GM18498 (cell line): ENCODE measurements at regions not wholly inside any gene's neighbourhood (a gene's known extent, or its start where the extent isn't known, plus 50 kb on each side); places are given as distances from the start of the nearest gene placed in this dataset.

Source experiments
- ATAC-seq: cut with Tn5 transposase; IDR thresholded peaks from one replicate; pipeline ENCODE4 v1.9.1; 2021; ENCODE audit warnings: mild to moderate bottlenecking, moderate library complexity; ENCODE audit not compliant: unreplicated experiment

DNA sequence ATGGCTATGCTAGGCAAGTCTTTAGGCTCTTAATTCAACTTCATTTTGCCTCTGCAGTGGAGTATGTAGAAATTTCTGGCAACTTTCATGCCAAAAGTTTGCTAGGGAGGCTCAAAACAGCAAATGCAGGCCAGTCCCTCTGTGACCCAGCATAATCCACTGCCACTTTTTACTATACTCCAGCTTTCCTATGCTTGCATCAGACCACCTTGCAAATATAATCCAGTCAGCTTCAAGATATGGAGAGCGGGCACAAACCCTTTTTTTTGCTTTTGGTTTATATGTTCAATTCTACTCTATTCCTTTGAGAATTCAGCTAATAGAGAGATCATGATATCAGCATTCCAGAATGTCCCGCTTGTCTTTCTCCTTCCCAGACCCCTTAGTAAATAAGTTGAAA is 192.0 kb upstream of the PABPC4L start:
- no peak for ATAC-seq

DNA sequence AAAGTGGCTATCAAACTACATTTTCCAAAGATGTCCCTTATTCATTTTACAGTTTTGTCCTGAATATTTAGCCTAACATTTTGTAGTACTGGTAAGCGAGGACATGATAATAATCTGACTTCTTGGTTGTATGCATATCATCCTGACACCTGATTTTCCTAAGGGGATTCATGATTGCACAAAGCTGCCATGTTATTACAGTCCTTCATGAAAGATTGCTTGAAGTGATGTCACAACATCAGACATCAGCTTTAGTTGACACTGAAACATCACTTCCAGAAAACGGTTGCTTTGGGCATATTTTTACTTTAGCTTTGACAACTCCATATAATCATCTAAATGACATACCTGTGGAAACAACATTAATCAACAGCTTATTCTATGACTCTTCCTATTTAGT is 188.7 kb upstream of the PABPC4L start:
- no peak for ATAC-seq

DNA sequence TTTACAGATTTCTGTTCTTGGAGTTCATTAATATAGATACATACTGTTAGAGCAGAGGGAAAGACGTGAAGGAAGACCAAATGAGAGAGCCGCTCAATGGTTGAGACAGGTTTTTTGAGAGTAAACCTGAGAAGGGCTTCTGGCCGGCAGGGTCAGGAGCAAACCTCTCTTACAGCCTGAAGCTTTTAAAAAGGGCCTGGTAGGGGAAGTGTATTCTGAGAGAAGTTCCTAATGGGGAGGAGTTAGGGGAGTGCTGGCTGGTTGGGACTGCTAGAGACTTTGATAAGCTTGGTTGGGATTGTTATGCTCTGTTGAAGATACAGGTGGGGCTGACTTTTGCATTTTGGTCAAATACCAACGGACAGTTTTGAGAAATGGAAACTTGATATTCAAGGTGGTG is 186.8 kb upstream of the PABPC4L start:
- no peak for ATAC-seq

DNA sequence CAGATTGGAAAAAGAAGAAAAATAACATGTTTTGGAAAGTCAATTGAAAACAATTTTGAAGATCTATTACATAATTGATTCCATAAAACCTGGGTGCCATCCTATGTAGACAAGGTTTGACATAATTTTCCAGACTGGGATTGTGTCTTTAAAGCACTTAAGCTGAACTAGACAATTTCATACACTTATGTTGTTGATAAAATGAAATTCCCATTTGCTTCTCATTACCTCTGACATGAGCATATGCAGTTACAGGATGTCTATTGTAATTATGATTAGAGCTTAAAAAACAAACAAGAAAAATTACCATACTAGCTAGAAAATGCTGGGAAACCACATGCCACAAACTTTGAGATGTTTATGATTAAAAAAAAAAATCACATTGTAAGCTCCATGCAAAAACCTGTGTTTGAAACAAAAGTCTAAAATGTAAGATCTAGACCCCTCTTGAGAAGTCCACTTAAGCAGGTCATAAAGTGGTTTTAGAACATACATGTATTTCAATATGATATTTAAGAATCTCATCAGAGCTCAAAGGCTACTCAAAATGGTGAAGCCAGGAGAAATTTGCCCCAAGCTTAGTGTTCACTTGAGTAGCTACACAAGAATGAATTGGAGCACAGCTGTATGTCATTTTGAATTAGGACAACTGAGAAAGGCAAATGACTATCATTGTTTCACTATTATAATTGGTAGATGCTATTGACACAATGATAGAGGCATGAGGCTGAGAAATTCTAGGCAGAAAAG is 181.1 kb upstream of the PABPC4L start:
- ATAC-seq, result no peak

DNA sequence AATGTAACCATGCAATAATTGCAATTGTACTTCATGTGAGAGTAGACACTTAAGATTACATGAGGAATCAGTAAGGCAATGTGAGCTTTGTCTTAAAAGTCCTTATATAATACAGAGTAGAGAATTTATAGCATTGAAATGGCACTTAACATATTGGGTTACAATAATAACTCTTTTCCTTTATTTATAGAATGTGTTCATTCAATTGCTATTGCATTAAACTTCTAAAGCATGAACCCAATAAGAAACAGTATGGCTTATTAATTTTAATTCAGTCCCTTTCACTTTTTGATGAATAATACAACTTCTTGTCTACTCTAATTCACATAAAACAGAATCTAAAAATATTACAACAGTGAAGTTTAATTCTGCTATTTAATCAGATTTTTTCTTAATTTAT is 174.2 kb upstream of the PABPC4L start:
- no peak for ATAC-seq

DNA sequence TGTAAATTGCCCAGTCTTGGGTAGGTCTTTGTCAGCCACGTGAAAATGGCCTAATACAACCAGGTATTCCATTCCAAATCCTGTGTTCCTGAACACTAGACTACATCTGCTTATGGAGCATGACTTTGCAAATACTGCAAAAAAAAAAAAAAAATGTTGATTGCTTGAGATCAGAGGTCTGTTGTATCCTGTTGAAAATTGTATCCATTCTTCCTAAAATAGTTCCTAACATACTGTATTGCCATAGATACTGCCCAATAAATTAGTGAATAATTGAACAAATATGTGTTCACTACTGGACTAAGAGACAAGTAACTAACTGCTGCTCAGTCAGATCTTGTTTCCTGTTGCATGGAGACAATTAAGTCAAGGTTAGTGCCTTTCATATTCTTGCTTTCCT is 164.3 kb upstream of the PABPC4L start:
- ATAC-seq, result no peak

DNA sequence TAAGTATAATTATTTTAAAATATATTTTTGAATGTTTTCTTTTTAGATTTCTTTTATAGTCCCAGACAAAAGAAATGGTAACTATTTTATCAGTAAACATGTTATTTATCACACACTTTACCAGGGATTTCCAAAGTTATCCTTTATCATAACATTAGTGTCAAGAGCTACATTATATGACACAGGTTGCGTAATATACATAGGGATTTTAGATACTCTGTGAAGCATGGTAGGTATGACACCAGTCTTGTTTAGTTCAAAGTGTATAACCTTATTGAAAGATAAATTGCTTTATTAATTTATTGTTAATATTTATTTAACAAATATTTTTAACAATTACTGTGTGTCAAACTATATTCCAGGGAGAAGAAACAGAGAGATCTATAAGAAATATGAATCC is 163.3 kb upstream of the PABPC4L start:
- no peak for ATAC-seq

DNA sequence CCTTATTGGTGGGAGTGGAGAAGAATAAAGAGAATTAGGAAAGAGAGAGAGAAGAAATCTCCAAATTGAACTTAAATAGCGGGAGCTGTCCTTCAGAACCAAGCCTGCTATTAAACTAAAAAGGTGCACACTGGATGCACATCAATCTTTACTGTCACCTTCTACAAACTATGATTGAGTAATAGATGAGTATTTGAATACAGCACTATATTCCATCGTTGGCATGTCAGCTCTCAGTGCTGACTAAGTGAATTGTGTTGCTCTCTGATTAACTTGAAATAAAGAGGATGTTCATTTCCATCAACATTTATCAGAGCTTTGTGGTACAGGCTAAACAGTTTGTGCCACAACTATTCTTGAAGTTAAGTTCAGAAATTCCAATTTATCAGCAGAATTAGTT is 143.7 kb upstream of the PABPC4L start:
- no peak for ATAC-seq

DNA sequence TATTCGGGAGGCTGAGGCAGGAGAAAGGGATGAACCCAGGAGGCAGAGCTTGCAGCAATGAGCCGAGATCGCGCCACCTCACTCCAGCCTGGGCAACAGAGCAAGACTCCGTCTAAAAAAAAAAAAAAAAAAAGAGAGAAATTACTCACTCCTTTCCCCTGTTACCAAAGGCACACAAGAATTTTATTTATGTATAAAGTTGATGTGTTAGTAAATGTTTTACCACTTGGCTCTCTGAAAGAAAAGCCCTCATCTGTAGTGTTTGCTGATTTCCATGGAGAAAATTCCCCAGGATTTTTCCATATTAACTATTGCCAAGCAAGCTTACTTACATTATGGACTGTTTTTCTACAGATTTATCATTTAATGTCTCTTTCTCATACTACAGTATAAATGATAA is 142.1 kb upstream of the PABPC4L start:
- ATAC-seq, result no peak

DNA sequence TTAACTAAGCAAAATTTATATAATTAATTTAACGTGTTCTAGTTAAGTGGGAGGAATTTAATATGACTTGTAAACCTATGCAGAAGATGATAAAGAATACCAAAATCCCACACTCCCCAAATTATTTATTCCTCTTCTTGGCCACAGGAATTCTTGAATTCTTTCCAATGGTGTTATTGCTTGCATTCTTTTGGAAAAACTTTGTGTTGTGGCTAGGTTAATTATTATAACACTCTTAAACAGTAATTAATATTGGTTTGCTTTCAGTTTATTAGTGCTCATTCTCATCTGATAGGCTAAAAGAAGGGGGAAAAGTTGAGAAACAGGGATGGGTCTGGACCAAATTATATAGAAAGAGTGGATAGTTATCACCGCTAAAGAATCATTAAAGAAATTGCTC is 141.5 kb upstream of the PABPC4L start:
- no peak for ATAC-seq

- no peak for ATAC-seq
Observed at GRCh38 chr4:134337574-134337973, 136.0 kb upstream of the PABPC4L start.

DNA sequence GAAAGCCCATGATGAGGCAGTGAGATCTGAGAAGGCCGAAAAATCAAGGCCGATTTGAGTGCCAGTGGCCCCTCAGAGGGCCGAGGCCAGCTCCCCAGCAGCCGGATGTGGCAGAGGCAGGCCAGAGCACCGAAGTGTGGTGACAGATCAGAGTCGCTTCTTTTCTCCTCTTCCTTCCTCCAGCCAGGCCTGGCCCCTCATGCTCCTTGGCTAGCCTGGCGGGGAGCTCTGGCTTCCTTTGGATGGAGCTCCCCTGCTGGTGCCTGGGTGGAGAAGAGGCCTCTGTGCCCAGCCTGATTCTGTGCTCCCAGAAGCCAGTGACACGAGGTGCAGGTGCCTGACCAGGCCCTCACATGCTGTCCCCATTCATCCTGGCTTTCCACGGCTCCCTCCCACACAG is 127.2 kb upstream of the PABPC4L start:
- no peak for ATAC-seq

- no peak for ATAC-seq
Observed at GRCh38 chr4:134327274-134328122, 125.9 kb upstream of the PABPC4L start.

GRCh38 chr4:134326866-134327265 is 125.3 kb upstream of the PABPC4L start:
- no peak for ATAC-seq

- no peak for ATAC-seq
Observed at GRCh38 chr4:134324179-134324578, 122.6 kb upstream of the PABPC4L start.

GRCh38 chr4:134320048-134320447 is 118.5 kb upstream of the PABPC4L start:
- ATAC-seq, result no peak

DNA sequence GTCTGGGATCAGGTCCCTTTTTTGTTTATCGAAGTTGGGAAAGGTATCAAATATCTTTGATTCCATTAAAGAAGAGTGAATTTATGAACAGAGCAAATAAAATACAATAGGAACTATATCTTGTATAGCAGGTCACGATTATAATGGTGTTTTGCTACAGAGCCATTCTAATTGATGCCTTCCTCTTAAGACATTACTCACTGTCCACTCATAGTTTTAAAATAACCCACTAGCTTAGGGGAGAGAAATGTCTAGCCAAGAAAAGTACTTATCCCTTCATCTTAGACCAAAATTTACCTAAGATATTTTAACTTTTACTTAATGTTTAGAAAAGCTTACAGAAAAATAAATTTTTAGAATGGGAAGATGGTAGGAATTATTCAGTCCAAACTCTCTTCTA is 112.0 kb upstream of the PABPC4L start:
- ATAC-seq, result no peak

DNA sequence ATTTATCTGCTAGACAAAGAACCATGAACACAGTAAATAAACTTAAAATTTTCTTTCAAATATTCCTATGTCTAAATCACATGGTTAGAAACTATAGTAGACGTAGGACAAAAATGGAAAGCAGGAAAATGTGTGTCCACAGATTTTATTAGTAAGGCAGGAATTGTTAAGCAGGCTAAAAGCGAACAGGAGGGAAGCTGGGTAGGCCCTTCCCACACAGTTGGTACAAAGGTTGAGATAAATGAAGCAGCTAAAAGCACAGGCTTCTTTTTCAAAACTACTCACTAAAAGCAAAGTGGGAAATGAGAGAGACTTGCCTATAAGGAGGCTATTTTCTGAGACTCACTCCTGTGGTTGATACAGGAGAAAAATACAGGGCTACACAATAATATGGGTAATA is 108.1 kb upstream of the PABPC4L start:
- ATAC-seq, result no peak

- no peak for ATAC-seq
Observed at GRCh38 chr4:134308910-134309309, 107.3 kb upstream of the PABPC4L start.

DNA sequence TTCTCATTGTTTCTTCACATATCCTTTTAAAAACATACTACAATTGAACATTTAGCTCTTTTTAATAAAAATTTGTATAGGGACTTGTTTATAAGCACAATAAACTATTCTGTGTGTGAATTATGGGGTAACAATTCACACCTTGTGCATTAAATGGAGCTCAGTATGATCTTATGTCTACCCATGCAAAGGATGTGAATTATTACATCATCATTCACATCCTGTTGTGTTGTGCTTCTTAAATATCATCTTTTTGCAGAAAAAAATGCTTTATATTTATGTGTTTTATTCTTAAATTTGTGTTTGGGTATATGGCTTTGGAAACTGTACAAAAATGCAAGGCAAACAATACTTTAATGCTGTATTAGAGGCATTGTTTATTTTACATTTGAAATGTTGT is 96.7 kb upstream of the PABPC4L start:
- ATAC-seq, result no peak

DNA sequence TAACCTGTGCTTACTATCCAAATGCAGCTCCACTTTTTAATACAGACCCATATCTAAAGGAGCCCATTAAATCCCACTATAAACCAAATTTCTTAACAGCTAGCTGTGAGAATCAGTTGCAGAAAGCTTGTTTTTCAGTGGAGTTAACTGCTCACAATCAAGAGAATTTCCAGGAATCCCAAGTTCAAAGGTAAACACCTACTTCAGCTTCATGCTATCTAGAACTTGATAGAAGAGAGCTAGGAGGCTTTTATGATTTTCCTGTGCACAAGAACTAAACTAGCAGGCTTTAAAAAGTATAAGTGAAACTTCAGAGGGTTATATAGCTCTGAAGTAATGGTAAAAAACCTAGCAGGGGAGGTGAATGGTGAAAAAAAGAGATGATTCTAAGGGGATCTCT is 96.2 kb upstream of the PABPC4L start:
- no peak for ATAC-seq

- no peak for ATAC-seq
Observed at GRCh38 chr4:134282680-134283079, 81.1 kb upstream of the PABPC4L start.
